B cell (primary cell): ENCODE measurements at regions not wholly inside any gene's neighbourhood (a gene's known extent, or its start where the extent isn't known, plus 50 kb on each side); places are given as distances from the start of the nearest gene placed in this dataset.

Experiments used
- ATAC-seq: fragments of 200-7000 bp; cut with Tn5 transposase; one replicate; pipeline ENCODE4 v1.10.0; 2021; ENCODE audit warnings: low read depth, mild to moderate bottlenecking, moderate number of reproducible peaks, moderate library complexity
- CTCF ChIA-PET: fragments of 350-600 bp; sonication (Branson Sonifier 250); formaldehyde crosslinking; loops from one replicate; lab custom pipeline; 2021; ENCODE audit warnings: antibody characterized with exemption, inconsistent platforms; lab: Charles Lee
- POLR2A ChIA-PET: fragments of 350-600 bp; sonication (Branson Sonifier 250); formaldehyde crosslinking; loops from one replicate; lab custom pipeline; 2021; ENCODE audit warnings: antibody characterized with exemption; lab: Charles Lee
- DNase-seq: peaks from one replicate; pipeline ENCODE4 v3.0.0; 2013
- H2AFZ ChIP-seq: 2 replicates; pipeline ENCODE4 v1.6.1; 2012; ENCODE audit warnings: mild to moderate bottlenecking, low read depth, low read length; ENCODE audit not compliant: insufficient read depth, poor library complexity, severe bottlenecking
- H3K27ac ChIP-seq, 2 donors: 1 replicate in 1 of 2; 2 replicates in 1 of 2; pipeline ENCODE4 v1.5.1; 2012 to 2013; ENCODE audit warnings: low read length in 2 of 2, mild to moderate bottlenecking in 2 of 2, moderate library complexity in 1 of 2
- H3K27me3 ChIP-seq, 4 experiments: fragments of 200-600 bp in 1 of 4; sonication (generic) in 1 of 4; replicated peaks in 1 of 4; 1 replicate in 2 of 4; 2 replicates in 2 of 4; pipeline versions ENCODE4 v1.6.1 to v1.7.0; 2013 to 2016; ENCODE audit warnings: low read length in 3 of 4, mild to moderate bottlenecking in 2 of 4, mixed read lengths in 1 of 4, moderate library complexity in 1 of 4; ENCODE audit not compliant: insufficient read depth in 4 of 4, control insufficient read depth in 3 of 4; ENCODE audit errors: control extremely low read depth in 1 of 4
- H3K36me3 ChIP-seq, 2 experiments: replicated peaks in 1 of 2; 1 replicate in 1 of 2; 2 replicates in 1 of 2; pipeline versions ENCODE4 v1.6.1 to v1.7.1; 2013; ENCODE audit warnings: low read length in 1 of 2; ENCODE audit not compliant: insufficient read depth in 2 of 2, control insufficient read depth in 1 of 2; ENCODE audit errors: control extremely low read depth in 1 of 2, extremely low read depth in 1 of 2
- H3K4me1 ChIP-seq, 2 donors: fragments of 200-600 bp in 1 of 2; sonication (generic) in 1 of 2; 1 replicate in 1 of 2; 2 replicates in 1 of 2; pipeline versions ENCODE4 v1.5.1 to v1.6.1; 2013 to 2017; ENCODE audit warnings: low read length in 2 of 2; ENCODE audit not compliant: control insufficient read depth in 2 of 2, insufficient read depth in 2 of 2
- H3K4me2 ChIP-seq: replicated peaks from 2 replicates; pipeline ENCODE3; 2012; ENCODE audit warnings: mild to moderate bottlenecking, low read depth, low read length; ENCODE audit not compliant: poor library complexity, severe bottlenecking
- H3K4me3 ChIP-seq, 5 experiments: fragments of 200-600 bp in 1 of 5; sonication (generic) in 1 of 5; 1 replicate in 3 of 5; 2 replicates in 2 of 5; pipeline versions ENCODE4 v1.5.1 to v1.7.0; 2011 to 2016; ENCODE audit warnings: low read length in 4 of 5, mild to moderate bottlenecking in 4 of 5, low read depth in 2 of 5, control low read depth in 1 of 5, moderate library complexity in 1 of 5; ENCODE audit not compliant: insufficient read depth in 1 of 5; ENCODE audit errors: control extremely low read depth in 1 of 5, extremely low read depth in 1 of 5
- H3K79me2 ChIP-seq: fragments of 200-600 bp; sonication (generic); one replicate; pipeline ENCODE4 v1.6.0; 2016; ENCODE audit warnings: low read length; ENCODE audit not compliant: control insufficient read depth, insufficient read depth
- H3K9ac ChIP-seq: fragments of 200-600 bp; sonication (generic); 2 replicates; pipeline ENCODE4 v1.6.1; 2017; ENCODE audit warnings: mild to moderate bottlenecking, low read length, moderate library complexity
- H3K9me3 ChIP-seq, 3 donors: one replicate each; pipeline versions ENCODE4 v1.6.1 to v1.7.1; 2013; ENCODE audit warnings: low read length in 2 of 3; ENCODE audit not compliant: control insufficient read depth in 2 of 3, insufficient read depth in 1 of 3; ENCODE audit errors: control extremely low read depth in 1 of 3
- H4K20me1 ChIP-seq: 2 replicates; pipeline ENCODE4 v1.6.0; 2012; ENCODE audit warnings: mild to moderate bottlenecking, low read length; ENCODE audit not compliant: insufficient read depth, control insufficient read depth, poor library complexity, severe bottlenecking
- H3K27ac Mint-ChIP-seq: one replicate; pipeline ENCODE4 v1.8.0; 2021; ENCODE audit warnings: mixed read lengths
- H3K27me3 Mint-ChIP-seq: one replicate; pipeline ENCODE4 v1.8.0; 2021; ENCODE audit warnings: mixed read lengths
- H3K4me1 Mint-ChIP-seq: one replicate; pipeline ENCODE4 v1.8.0; 2021; ENCODE audit warnings: mixed read lengths
- H3K4me3 Mint-ChIP-seq: one replicate; pipeline ENCODE4 v1.8.0; 2021; ENCODE audit warnings: mixed read lengths
- H3K9me3 Mint-ChIP-seq: one replicate; pipeline ENCODE4 v1.8.0; 2022; ENCODE audit warnings: mixed read lengths; ENCODE audit not compliant: insufficient read depth
- EZH2 ChIP-seq: IDR thresholded peaks from 2 replicates; pipeline ENCODE4 v1.6.1; 2012; ENCODE audit warnings: borderline replicate concordance, low read depth, mild to moderate bottlenecking, moderate library complexity, low read length; ENCODE audit not compliant: insufficient read depth, poor library complexity, severe bottlenecking
- WGBS: methylation state at CpG from one replicate; pipeline ENCODE4 v1.1.5; 2013; ENCODE audit warnings: missing lambda C conversion rate; ENCODE audit not compliant: insufficient coverage; 5-methylcytosine and 5-hydroxymethylcytosine counted together
- intact Hi-C: fragments of 100-400 bp; cut with micrococcal nuclease; formaldehyde crosslinking; loops from one replicate; pipeline ENCODE4 v1.10.0; 2022
- TF ChIP-seq, protein P1 (sequence below): fragments of 200-600 bp; IDR thresholded peaks from one replicate; pipeline ENCODE4 v1.8.0; 2022; ENCODE audit warnings: antibody characterized with exemption, mild to moderate bottlenecking

DNA sequence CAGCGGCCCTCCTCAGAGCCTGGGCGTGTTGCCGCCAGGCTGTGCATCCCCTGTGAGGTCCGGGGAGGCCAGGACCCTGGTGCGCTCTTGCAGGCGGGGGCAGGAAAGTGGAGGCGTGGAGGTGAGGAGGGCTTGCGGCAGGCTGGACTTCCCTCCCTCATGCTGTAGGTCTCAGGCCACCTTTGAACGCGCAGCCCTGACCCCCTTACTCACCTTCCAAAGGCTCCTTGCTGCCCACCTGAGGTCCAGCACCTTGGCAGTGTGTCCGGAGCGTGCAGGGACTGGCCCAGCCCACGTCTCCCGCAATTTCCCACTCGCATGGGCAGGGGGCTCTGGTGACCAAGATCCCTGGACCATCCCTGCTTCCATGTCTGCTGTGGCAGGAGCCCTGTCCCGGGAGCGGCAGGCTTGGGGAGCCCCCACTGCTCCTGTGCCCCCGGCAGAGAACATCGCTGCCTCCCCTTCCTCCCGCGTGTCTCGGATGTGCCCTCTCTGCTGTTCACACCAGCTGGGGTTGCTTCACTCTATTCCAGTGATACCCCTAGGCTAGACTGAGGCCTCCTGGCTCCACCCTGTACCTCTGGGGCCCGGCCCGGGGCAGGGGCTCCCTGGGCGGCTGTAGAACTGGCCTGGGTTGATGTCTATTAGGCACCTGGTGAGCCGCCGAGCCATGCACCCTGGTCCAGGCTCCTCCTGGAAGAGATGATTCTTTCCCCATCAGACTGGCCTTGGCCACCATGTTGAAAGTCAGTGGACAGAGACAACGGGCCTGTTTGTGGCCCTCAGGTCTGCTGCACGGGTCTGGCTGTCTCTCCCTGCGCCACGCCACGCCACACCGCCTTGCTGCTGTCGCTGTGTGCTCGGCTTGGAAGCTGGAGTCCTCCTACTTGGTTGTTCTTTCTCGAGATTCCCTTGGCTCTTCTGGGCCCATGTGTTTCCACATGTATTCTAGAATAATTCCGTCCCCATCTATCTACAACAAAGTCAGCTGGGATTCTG is 95.4 kb upstream of the ADRA2C start:
- ChIA-PET CTCF (no interaction called here), POLR2A (no interaction called here)
- ATAC-seq (no peak), DNase-seq (no peak)
- intact Hi-C loops = no loop called here
- peaks cover 8% of the 10 kb centered on the region for H3K4me1 Mint-ChIP-seq
- H3K4me3 Mint-ChIP-seq = no peak overlapping the region
- Histone ChIP-seq H3K27ac (no peak overlapping the region), H2AFZ (no peak overlapping the region), H4K20me1 (no peaks in the 10 kb centered on the region), H3K79me2 (no peaks in the 10 kb centered on the region), H3K4me1 (peaks cover 5 to 11% of the 10 kb centered on the region in 2 donors), H3K9me3 (peaks cover 0 to 48% (median 14%) of the 10 kb centered on the region in 3 donors), H3K9ac (no peak overlapping the region), H3K27me3 (no peaks in the 10 kb centered on the region), H3K4me2 (no peak overlapping the region), H3K4me3 (no peak overlapping the region), H3K36me3 (no peaks in the 10 kb centered on the region)
- 95% methylated on average over 30 of the region's 37 CpGs for WGBS
- H3K27ac Mint-ChIP-seq = no peak overlapping the region
- no peak for TF ChIP-seq EZH2
- TF ChIP-seq, protein P1, sequence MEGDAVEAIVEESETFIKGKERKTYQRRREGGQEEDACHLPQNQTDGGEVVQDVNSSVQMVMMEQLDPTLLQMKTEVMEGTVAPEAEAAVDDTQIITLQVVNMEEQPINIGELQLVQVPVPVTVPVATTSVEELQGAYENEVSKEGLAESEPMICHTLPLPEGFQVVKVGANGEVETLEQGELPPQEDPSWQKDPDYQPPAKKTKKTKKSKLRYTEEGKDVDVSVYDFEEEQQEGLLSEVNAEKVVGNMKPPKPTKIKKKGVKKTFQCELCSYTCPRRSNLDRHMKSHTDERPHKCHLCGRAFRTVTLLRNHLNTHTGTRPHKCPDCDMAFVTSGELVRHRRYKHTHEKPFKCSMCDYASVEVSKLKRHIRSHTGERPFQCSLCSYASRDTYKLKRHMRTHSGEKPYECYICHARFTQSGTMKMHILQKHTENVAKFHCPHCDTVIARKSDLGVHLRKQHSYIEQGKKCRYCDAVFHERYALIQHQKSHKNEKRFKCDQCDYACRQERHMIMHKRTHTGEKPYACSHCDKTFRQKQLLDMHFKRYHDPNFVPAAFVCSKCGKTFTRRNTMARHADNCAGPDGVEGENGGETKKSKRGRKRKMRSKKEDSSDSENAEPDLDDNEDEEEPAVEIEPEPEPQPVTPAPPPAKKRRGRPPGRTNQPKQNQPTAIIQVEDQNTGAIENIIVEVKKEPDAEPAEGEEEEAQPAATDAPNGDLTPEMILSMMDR = no peak
- H3K27me3 Mint-ChIP-seq = peaks cover 15% of the 10 kb centered on the region
- H3K9me3 Mint-ChIP-seq = peaks cover 10% of the 10 kb centered on the region

GRCh38 chr4:3669553-3669949 is 96.6 kb upstream of the ADRA2C start:
- ATAC-seq (no peak), DNase-seq (no peak)
- ChIA-PET POLR2A (no interaction called here), CTCF (no interaction called here)
- Histone ChIP-seq H3K9ac (no peak overlapping the region), H3K36me3 (no peaks in the 10 kb centered on the region), H3K4me1 (peaks cover 5 to 14% of the 10 kb centered on the region in 2 donors), H3K27me3 (no peaks in the 10 kb centered on the region), H3K79me2 (no peaks in the 10 kb centered on the region), H4K20me1 (no peaks in the 10 kb centered on the region), H3K27ac (no peak overlapping the region), H3K4me2 (no peak overlapping the region), H3K4me3 (no peak overlapping the region), H3K9me3 (peaks cover 0 to 51% (median 14%) of the 10 kb centered on the region in 3 donors), H2AFZ (no peak overlapping the region)
- peaks cover 18% of the 10 kb centered on the region for H3K4me1 Mint-ChIP-seq
- WGBS = 94% methylated on average over 17 of the region's 21 CpGs
- H3K9me3 Mint-ChIP-seq = peaks cover 12% of the 10 kb centered on the region
- peaks cover 11% of the 10 kb centered on the region for H3K27me3 Mint-ChIP-seq
- intact Hi-C loops = no loop called here
- H3K27ac Mint-ChIP-seq = no peak overlapping the region
- TF ChIP-seq, protein P1 = no peak
- no peak for TF ChIP-seq EZH2
- H3K4me3 Mint-ChIP-seq = no peak overlapping the region
